ENCODE measurements at regions not wholly inside any gene's neighbourhood (a gene's known extent, or its start where the extent isn't known, plus 50 kb on each side); places are given as distances from the start of the nearest gene placed in this dataset.

DNA sequence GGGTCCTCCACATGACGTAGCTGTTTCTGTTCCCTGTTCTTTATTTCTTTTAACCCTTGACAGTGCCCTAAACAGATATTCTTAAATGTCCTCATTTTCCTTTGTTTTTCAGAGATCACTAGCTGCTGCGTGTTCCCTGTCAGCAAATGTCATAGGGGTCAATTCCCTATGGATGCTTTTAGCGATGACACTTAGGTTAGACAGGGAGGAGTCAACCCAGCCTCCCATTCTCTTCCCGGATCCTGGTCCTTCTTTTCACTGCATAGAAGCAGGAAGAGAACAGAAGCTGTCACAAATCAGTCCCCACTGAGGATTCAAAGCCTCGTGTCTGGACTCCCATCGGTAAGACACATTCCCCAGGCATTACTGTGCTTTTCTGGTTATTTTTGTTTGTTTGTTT, 392.1 kb upstream of the PRKCQ start:
- TF ChIP-seq POLR2AphosphoS5 (IDR thresholded peaks at IDR 0.05; ENCODE audit: insufficient read depth, low read depth, low read length): no peak
- no peak for TF ChIP-seq MAX (IDR thresholded peaks at IDR 0.05; ENCODE audit: insufficient read depth, insufficient read length)
- TF ChIP-seq MYC (IDR thresholded peaks at IDR 0.05; ENCODE audit: low read depth, low read length): no peak
- TF ChIP-seq FOS (IDR thresholded peaks at IDR 0.05; ENCODE audit: borderline replicate concordance, insufficient read depth, low read length): no peak
- TF ChIP-seq, protein P1, sequence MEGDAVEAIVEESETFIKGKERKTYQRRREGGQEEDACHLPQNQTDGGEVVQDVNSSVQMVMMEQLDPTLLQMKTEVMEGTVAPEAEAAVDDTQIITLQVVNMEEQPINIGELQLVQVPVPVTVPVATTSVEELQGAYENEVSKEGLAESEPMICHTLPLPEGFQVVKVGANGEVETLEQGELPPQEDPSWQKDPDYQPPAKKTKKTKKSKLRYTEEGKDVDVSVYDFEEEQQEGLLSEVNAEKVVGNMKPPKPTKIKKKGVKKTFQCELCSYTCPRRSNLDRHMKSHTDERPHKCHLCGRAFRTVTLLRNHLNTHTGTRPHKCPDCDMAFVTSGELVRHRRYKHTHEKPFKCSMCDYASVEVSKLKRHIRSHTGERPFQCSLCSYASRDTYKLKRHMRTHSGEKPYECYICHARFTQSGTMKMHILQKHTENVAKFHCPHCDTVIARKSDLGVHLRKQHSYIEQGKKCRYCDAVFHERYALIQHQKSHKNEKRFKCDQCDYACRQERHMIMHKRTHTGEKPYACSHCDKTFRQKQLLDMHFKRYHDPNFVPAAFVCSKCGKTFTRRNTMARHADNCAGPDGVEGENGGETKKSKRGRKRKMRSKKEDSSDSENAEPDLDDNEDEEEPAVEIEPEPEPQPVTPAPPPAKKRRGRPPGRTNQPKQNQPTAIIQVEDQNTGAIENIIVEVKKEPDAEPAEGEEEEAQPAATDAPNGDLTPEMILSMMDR (IDR thresholded peaks at IDR 0.05; ENCODE audit: extremely low read depth in 1 of 2, insufficient read depth in 1 of 2, low read depth in 1 of 2, low read length in 2 of 2): no peak
- TF ChIP-seq POLR2A (IDR thresholded peaks at IDR 0.05; ENCODE audit: low read depth, low read length): no peak
- no peak for TF ChIP-seq JUN (IDR thresholded peaks at IDR 0.05; ENCODE audit: borderline replicate concordance, insufficient read depth, insufficient read length, low read depth)
- no peak for TF ChIP-seq EZH2 (IDR thresholded peaks at IDR 0.05; ENCODE audit: borderline replicate concordance, low read depth, low read length, severe bottlenecking)
- no peak for TF ChIP-seq GATA2 (IDR thresholded peaks at IDR 0.05; ENCODE audit: insufficient read depth, insufficient read length, low read depth, low read length)
